A549 (cell line): ENCODE measurements at regions not wholly inside any gene's neighbourhood (a gene's known extent, or its start where the extent isn't known, plus 50 kb on each side); places are given as distances from the start of the nearest gene placed in this dataset.

ENCODE experiments used
- FOSL2 ChIP-seq, 2 experiments: fragments of 450-650 bp in 1 of 2; fragments of >200 bp in 1 of 2; sonication (Bioruptor Twin) in 1 of 2; formaldehyde crosslinking; IDR thresholded peaks; 2 replicates each; pipeline versions ENCODE4 v1.5.0 to v1.6.1; 2016 to 2020; ENCODE audit warnings: mild to moderate bottlenecking in 1 of 2, moderate library complexity in 1 of 2
- POLR2A ChIP-seq: IDR thresholded peaks from 2 replicates; pipeline ENCODE4 v1.6.1; 2012; ENCODE audit warnings: mild to moderate bottlenecking, low read length

DNA sequence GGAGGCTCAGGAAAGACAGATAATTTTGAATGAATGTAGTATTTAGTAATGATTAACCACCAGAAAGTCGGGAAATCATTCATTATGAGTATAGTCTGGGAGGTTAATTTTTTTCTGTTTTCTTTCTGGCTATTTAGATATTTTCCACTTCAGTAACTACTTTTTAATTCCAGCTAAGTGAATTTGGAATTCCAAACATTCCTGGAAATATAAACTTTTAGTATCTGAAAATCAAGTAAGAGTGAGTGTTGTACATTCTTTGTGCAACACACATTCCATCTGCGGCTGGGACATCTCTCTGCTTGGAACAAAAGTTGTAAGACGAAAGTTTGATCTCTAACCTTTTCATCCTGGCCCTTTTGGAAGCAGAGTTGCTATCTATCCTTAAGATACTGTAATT is 275.7 kb upstream of the SPRED2 start:
- TF ChIP-seq FOSL2 (IDR thresholded peaks at IDR 0.05) (no peak), FOSL2 (CRISPR knock-in tag; IDR thresholded peaks at IDR 0.05) (no peak), POLR2A (no peak)
